ENCODE measurements at regions not wholly inside any gene's neighbourhood (a gene's known extent, or its start where the extent isn't known, plus 50 kb on each side); places are given as distances from the start of the nearest gene placed in this dataset.

GRCh38 chr2:175560521-175561169 lies 379.1 kb upstream of the ATP5MC3 start:
- H3K4me1 Mint-ChIP-seq, result no peaks in the 10 kb centered on the region
- H3K9me3 Mint-ChIP-seq, result no peaks in the 10 kb centered on the region
- peaks cover 13% of the 10 kb centered on the region for H3K27me3 Mint-ChIP-seq
- H3K4me3 Mint-ChIP-seq, result no peak overlapping the region
- no peaks in the 10 kb centered on the region for H3K36me3 Mint-ChIP-seq
- no peak overlapping the region for H3K27ac Mint-ChIP-seq

GRCh38 chr2:175559613-175560012 lies 378.1 kb upstream of the ATP5MC3 start:
- Mint-ChIP-seq H3K9me3 (no peaks in the 10 kb centered on the region), H3K27me3 (peaks cover 14% of the 10 kb centered on the region), H3K4me1 (no peaks in the 10 kb centered on the region), H3K4me3 (no peak overlapping the region), H3K27ac (no peak overlapping the region), H3K36me3 (no peaks in the 10 kb centered on the region)

GRCh38 chr2:175557810-175558377 lies 376.4 kb upstream of the ATP5MC3 start:
- no peak overlapping the region for H3K4me3 Mint-ChIP-seq
- H3K9me3 Mint-ChIP-seq, result no peaks in the 10 kb centered on the region
- no peaks in the 10 kb centered on the region for H3K36me3 Mint-ChIP-seq
- no peak overlapping the region for H3K27ac Mint-ChIP-seq
- H3K27me3 Mint-ChIP-seq, result peaks cover 14% of the 10 kb centered on the region
- no peaks in the 10 kb centered on the region for H3K4me1 Mint-ChIP-seq

- Mint-ChIP-seq H3K27ac (no peak overlapping the region), H3K4me1 (no peaks in the 10 kb centered on the region), H3K27me3 (peaks cover 14% of the 10 kb centered on the region), H3K9me3 (no peaks in the 10 kb centered on the region), H3K36me3 (no peaks in the 10 kb centered on the region), H3K4me3 (no peak overlapping the region)
Observed at GRCh38 chr2:175553910-175554309, 372.4 kb upstream of the ATP5MC3 start.

- no peaks in the 10 kb centered on the region for H3K4me1 Mint-ChIP-seq
- H3K36me3 Mint-ChIP-seq, result no peaks in the 10 kb centered on the region
- peaks cover 13% of the 10 kb centered on the region for H3K27me3 Mint-ChIP-seq
- no peaks in the 10 kb centered on the region for H3K9me3 Mint-ChIP-seq
- no peak overlapping the region for H3K4me3 Mint-ChIP-seq
- H3K27ac Mint-ChIP-seq, result no peak overlapping the region
Observed at GRCh38 chr2:175552902-175553301, 371.4 kb upstream of the ATP5MC3 start.

GRCh38 chr2:175540421-175540820 lies 358.9 kb upstream of the ATP5MC3 start:
- Mint-ChIP-seq H3K27ac (no peak overlapping the region), H3K4me1 (no peaks in the 10 kb centered on the region)

GRCh38 chr2:175539122-175539521 lies 357.6 kb upstream of the ATP5MC3 start:
- Mint-ChIP-seq H3K27me3 (no peaks in the 10 kb centered on the region), H3K27ac (no peak overlapping the region), H3K4me1 (no peaks in the 10 kb centered on the region), H3K36me3 (no peaks in the 10 kb centered on the region), H3K4me3 (no peak overlapping the region), H3K9me3 (peaks cover 8% of the 10 kb centered on the region)

More at GRCh38 chr2:175540421-175540820, 358.9 kb upstream of the ATP5MC3 start:
- Mint-ChIP-seq H3K4me3 (no peak overlapping the region), H3K27me3 (no peaks in the 10 kb centered on the region), H3K9me3 (peaks cover 8% of the 10 kb centered on the region), H3K36me3 (no peaks in the 10 kb centered on the region)

- Mint-ChIP-seq H3K36me3 (no peaks in the 10 kb centered on the region), H3K27ac (no peak overlapping the region), H3K4me1 (no peaks in the 10 kb centered on the region), H3K27me3 (peaks cover 3% of the 10 kb centered on the region), H3K9me3 (peaks cover 18% of the 10 kb centered on the region), H3K4me3 (no peak overlapping the region)
Observed at GRCh38 chr2:175536059-175536458, 354.5 kb upstream of the ATP5MC3 start.

- no peaks in the 10 kb centered on the region for H3K4me1 Mint-ChIP-seq
- peaks cover 3% of the 10 kb centered on the region for H3K27me3 Mint-ChIP-seq
Observed at GRCh38 chr2:175535631-175536030, 354.1 kb upstream of the ATP5MC3 start.

GRCh38 chr2:175525975-175526374 lies 344.5 kb upstream of the ATP5MC3 start:
- no peaks in the 10 kb centered on the region for H3K27me3 Mint-ChIP-seq
- no peaks in the 10 kb centered on the region for H3K9me3 Mint-ChIP-seq
- H3K4me1 Mint-ChIP-seq, result no peaks in the 10 kb centered on the region
- no peak overlapping the region for H3K4me3 Mint-ChIP-seq
- H3K36me3 Mint-ChIP-seq, result no peaks in the 10 kb centered on the region
- no peak overlapping the region for H3K27ac Mint-ChIP-seq

More at GRCh38 chr2:175535631-175536030, 354.1 kb upstream of the ATP5MC3 start:
- Mint-ChIP-seq H3K4me3 (no peak overlapping the region), H3K27ac (no peak overlapping the region), H3K36me3 (no peaks in the 10 kb centered on the region), H3K9me3 (peaks cover 18% of the 10 kb centered on the region)

GRCh38 chr2:175523001-175523400 lies 341.5 kb upstream of the ATP5MC3 start:
- Mint-ChIP-seq H3K4me1 (no peaks in the 10 kb centered on the region), H3K36me3 (no peaks in the 10 kb centered on the region), H3K27me3 (no peaks in the 10 kb centered on the region), H3K27ac (no peak overlapping the region), H3K9me3 (no peaks in the 10 kb centered on the region), H3K4me3 (no peak overlapping the region)

- Mint-ChIP-seq H3K27me3 (peaks cover 3% of the 10 kb centered on the region), H3K9me3 (peaks cover 4% of the 10 kb centered on the region), H3K27ac (no peak overlapping the region), H3K4me1 (no peaks in the 10 kb centered on the region), H3K36me3 (no peaks in the 10 kb centered on the region), H3K4me3 (no peak overlapping the region)
Observed at GRCh38 chr2:175518206-175518605, 336.7 kb upstream of the ATP5MC3 start.

- Mint-ChIP-seq H3K27me3 (peaks cover 3% of the 10 kb centered on the region), H3K9me3 (peaks cover 4% of the 10 kb centered on the region), H3K4me1 (no peaks in the 10 kb centered on the region), H3K27ac (no peak overlapping the region), H3K36me3 (no peaks in the 10 kb centered on the region), H3K4me3 (no peak overlapping the region)
Observed at GRCh38 chr2:175516555-175516954, 335.0 kb upstream of the ATP5MC3 start.

- H3K27me3 Mint-ChIP-seq, result peaks cover 5% of the 10 kb centered on the region
- no peak overlapping the region for H3K27ac Mint-ChIP-seq
- H3K9me3 Mint-ChIP-seq, result peaks cover 29% of the 10 kb centered on the region
- no peaks in the 10 kb centered on the region for H3K36me3 Mint-ChIP-seq
- H3K4me3 Mint-ChIP-seq, result no peak overlapping the region
- H3K4me1 Mint-ChIP-seq, result no peaks in the 10 kb centered on the region
Observed at GRCh38 chr2:175500255-175500654, 318.7 kb upstream of the ATP5MC3 start.

GRCh38 chr2:175490360-175490791 lies 308.9 kb upstream of the ATP5MC3 start:
- Mint-ChIP-seq H3K4me1 (no peaks in the 10 kb centered on the region), H3K27me3 (no peaks in the 10 kb centered on the region), H3K4me3 (no peak overlapping the region), H3K9me3 (no peaks in the 10 kb centered on the region), H3K27ac (no peak overlapping the region), H3K36me3 (no peaks in the 10 kb centered on the region)

GRCh38 chr2:175478096-175478768 lies 296.7 kb upstream of the ATP5MC3 start:
- Mint-ChIP-seq H3K27ac (no peak overlapping the region), H3K4me1 (no peaks in the 10 kb centered on the region), H3K9me3 (no peaks in the 10 kb centered on the region), H3K4me3 (no peak overlapping the region), H3K27me3 (peaks cover 4% of the 10 kb centered on the region), H3K36me3 (no peaks in the 10 kb centered on the region)

Measured in activated naive CD4-positive, alpha-beta T cell treated with anti-CD3 and anti-CD28 coated beads, Interleukin-2, amount 50 U/mL, for 24 hours (primary cell).